ENCODE measurements at regions not wholly inside any gene's neighbourhood (a gene's known extent, or its start where the extent isn't known, plus 50 kb on each side); places are given as distances from the start of the nearest gene placed in this dataset.
"Not testable (repeated sequence)": the region's sequence is repeated elsewhere in the genome, so short reads cannot be mapped to it uniquely, and the experiment has no call there.

DNA sequence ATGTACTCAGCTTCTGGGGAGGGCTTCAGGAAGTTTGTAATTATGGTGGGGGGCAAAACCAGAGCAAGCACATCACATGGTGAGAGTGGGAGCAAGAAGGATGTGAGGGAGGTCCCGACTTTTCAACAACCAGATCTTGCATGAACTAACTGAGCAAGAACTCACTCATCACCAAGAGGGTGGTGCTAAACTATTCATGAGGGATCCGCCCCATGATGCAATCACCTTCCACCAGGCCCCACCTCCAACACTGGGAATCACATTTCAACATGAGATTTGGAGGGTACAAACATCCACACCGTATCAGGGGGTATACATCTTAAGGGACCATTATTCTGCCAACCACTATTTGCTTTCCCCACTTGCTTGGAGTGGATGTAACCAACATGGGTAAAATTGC is 209.6 kb upstream of the HNRNPA3 start:
- Mint-ChIP-seq H3K27ac (ENCODE audit: unreplicated experiment) (no peak overlapping the region), H3K36me3 (ENCODE audit: low read depth, unreplicated experiment) (peaks cover 4% of the 10 kb centered on the region), H3K4me3 (ENCODE audit: unreplicated experiment) (no peak overlapping the region), H3K9me3 (ENCODE audit: unreplicated experiment) (no peaks in the 10 kb centered on the region), H3K27me3 (ENCODE audit: unreplicated experiment) (peaks cover 2% of the 10 kb centered on the region), H3K4me1 (ENCODE audit: unreplicated experiment) (no peaks in the 10 kb centered on the region)
- no peak for DNase-seq (ENCODE audit: low spot score)
- TF ChIP-seq, protein P1, sequence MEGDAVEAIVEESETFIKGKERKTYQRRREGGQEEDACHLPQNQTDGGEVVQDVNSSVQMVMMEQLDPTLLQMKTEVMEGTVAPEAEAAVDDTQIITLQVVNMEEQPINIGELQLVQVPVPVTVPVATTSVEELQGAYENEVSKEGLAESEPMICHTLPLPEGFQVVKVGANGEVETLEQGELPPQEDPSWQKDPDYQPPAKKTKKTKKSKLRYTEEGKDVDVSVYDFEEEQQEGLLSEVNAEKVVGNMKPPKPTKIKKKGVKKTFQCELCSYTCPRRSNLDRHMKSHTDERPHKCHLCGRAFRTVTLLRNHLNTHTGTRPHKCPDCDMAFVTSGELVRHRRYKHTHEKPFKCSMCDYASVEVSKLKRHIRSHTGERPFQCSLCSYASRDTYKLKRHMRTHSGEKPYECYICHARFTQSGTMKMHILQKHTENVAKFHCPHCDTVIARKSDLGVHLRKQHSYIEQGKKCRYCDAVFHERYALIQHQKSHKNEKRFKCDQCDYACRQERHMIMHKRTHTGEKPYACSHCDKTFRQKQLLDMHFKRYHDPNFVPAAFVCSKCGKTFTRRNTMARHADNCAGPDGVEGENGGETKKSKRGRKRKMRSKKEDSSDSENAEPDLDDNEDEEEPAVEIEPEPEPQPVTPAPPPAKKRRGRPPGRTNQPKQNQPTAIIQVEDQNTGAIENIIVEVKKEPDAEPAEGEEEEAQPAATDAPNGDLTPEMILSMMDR (IDR thresholded peaks at IDR 0.05; ENCODE audit: unreplicated experiment): no peak

DNA sequence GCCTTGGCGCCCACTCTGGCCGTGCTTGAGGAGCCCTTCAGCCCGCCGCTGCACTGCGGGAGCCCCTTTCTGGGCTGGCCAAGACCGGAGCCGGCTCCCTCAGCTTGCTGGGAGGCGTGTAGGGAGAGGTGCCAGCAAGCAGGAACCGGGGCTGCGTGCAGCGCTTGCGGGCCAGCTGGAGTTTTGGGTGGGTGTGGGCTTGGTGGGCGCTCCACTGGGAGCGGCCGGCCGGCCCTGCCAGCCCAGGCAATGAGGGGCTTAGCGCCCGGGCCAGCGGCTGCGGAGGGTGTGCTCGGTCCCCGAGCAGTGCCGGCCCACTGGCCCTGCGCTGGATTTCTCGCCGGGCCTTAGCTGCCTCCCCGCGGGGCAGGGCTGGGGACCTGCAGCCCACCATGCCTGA is 204.9 kb upstream of the HNRNPA3 start:
- H3K4me3 Mint-ChIP-seq (ENCODE audit: unreplicated experiment); H3K27me3 Mint-ChIP-seq (ENCODE audit: unreplicated experiment); DNase-seq (ENCODE audit: low spot score); H3K9me3 Mint-ChIP-seq (ENCODE audit: unreplicated experiment); H3K36me3 Mint-ChIP-seq (ENCODE audit: low read depth, unreplicated experiment); H3K4me1 Mint-ChIP-seq (ENCODE audit: unreplicated experiment); H3K27ac Mint-ChIP-seq (ENCODE audit: unreplicated experiment): not testable (repeated sequence)

DNA sequence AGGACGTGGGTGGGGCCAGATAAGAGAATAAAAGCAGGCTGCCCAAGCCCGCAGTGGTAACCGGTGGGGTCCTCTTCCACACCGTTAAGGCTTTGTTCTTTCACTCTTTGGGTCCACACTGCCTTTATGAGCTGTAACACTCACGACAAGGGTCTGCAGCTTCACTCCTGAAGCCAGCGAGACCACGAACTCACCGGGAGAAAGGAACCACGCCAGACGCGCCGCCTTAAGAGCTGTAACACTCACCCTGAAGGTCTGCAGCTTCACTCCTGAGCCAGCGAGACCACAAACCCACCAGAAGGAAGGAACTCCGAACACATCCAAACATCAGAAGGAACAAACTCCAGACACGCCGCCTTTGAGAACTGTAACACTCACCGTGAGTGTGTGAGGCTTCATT is 203.9 kb upstream of the HNRNPA3 start:
- H3K4me1 Mint-ChIP-seq (ENCODE audit: unreplicated experiment); H3K9me3 Mint-ChIP-seq (ENCODE audit: unreplicated experiment); H3K27me3 Mint-ChIP-seq (ENCODE audit: unreplicated experiment); H3K4me3 Mint-ChIP-seq (ENCODE audit: unreplicated experiment); H3K27ac Mint-ChIP-seq (ENCODE audit: unreplicated experiment); H3K36me3 Mint-ChIP-seq (ENCODE audit: low read depth, unreplicated experiment); DNase-seq (ENCODE audit: low spot score): not testable (repeated sequence)

- Mint-ChIP-seq H3K4me1 (ENCODE audit: unreplicated experiment) (no peaks in the 10 kb centered on the region), H3K27me3 (ENCODE audit: unreplicated experiment) (peaks cover 2% of the 10 kb centered on the region), H3K36me3 (ENCODE audit: low read depth, unreplicated experiment) (peaks cover 4% of the 10 kb centered on the region), H3K4me3 (ENCODE audit: unreplicated experiment) (no peak overlapping the region), H3K27ac (ENCODE audit: unreplicated experiment) (no peak overlapping the region), H3K9me3 (ENCODE audit: unreplicated experiment) (no peaks in the 10 kb centered on the region)
- no peak for DNase-seq (ENCODE audit: low spot score)
- TF ChIP-seq, protein P1 (IDR thresholded peaks at IDR 0.05; ENCODE audit: unreplicated experiment): no peak
Observed at GRCh38 chr2:177010146-177010545, 202.4 kb upstream of the HNRNPA3 start.

DNA sequence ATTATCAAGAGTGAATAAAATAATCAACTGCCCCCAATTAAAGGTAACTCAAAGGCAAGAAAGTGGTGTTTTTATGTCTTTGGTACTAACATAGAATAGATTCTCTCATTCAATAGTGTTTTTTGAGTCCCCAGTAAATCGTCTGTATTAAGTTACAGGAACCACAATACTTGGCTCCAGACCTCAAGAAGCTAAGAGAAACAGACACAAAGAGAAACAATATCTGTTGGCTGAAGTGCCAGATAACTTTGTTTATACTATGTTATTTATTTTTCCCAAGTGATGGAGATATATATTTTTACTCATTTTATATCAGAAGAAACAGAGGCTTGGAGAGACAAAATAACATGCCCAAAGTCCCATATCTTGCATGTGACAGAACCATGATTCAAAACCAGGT is 201.7 kb upstream of the HNRNPA3 start:
- no peak overlapping the region for H3K27ac Mint-ChIP-seq (ENCODE audit: unreplicated experiment)
- H3K27me3 Mint-ChIP-seq (ENCODE audit: unreplicated experiment): peaks cover 2% of the 10 kb centered on the region
- H3K4me1 Mint-ChIP-seq (ENCODE audit: unreplicated experiment): no peaks in the 10 kb centered on the region
- no peak overlapping the region for H3K4me3 Mint-ChIP-seq (ENCODE audit: unreplicated experiment)
- H3K36me3 Mint-ChIP-seq (ENCODE audit: low read depth, unreplicated experiment): peaks cover 4% of the 10 kb centered on the region
- TF ChIP-seq, protein P1 (IDR thresholded peaks at IDR 0.05; ENCODE audit: unreplicated experiment): no peak
- no peak for DNase-seq (ENCODE audit: low spot score)
- no peaks in the 10 kb centered on the region for H3K9me3 Mint-ChIP-seq (ENCODE audit: unreplicated experiment)

DNA sequence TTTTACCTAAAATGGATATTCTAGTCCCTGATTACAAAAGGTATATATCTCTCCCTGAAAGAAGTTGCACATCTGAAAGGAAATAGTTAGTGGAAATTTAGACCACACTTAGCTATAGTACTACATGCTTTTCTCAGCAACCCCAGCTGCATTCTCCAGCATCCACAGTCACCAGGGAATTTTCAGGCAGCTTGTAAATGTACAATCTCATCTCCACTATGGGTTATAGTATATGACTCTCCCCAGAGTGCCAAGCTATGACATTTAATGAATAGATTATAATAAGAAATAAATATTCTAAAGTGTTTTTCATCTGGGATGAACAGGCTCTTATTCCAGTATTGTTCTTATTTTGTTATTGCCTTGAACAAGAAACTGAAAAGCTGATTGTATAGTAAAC is 197.6 kb upstream of the HNRNPA3 start:
- DNase-seq (ENCODE audit: low spot score): no peak
- TF ChIP-seq, protein P1 (IDR thresholded peaks at IDR 0.05; ENCODE audit: unreplicated experiment): no peak
- Mint-ChIP-seq H3K27me3 (ENCODE audit: unreplicated experiment) (no peaks in the 10 kb centered on the region), H3K9me3 (ENCODE audit: unreplicated experiment) (no peaks in the 10 kb centered on the region), H3K36me3 (ENCODE audit: low read depth, unreplicated experiment) (no peaks in the 10 kb centered on the region), H3K4me3 (ENCODE audit: unreplicated experiment) (no peak overlapping the region), H3K27ac (ENCODE audit: unreplicated experiment) (no peak overlapping the region), H3K4me1 (ENCODE audit: unreplicated experiment) (no peaks in the 10 kb centered on the region)
